MV-4-11 (cell line): ENCODE measurements at regions not wholly inside any gene's neighbourhood (a gene's known extent, or its start where the extent isn't known, plus 50 kb on each side); places are given as distances from the start of the nearest gene placed in this dataset.
A peak's percentile ranks its signal among the peaks of the same experiment; 100 is the strongest.
"Not testable (repeated sequence)": the region's sequence is repeated elsewhere in the genome, so short reads cannot be mapped to it uniquely, and the experiment has no call there.

Experiments
- DNase-seq: peaks from one replicate; lab custom pipeline; 2025; lab: John Stamatoyannopoulos, UW

DNA sequence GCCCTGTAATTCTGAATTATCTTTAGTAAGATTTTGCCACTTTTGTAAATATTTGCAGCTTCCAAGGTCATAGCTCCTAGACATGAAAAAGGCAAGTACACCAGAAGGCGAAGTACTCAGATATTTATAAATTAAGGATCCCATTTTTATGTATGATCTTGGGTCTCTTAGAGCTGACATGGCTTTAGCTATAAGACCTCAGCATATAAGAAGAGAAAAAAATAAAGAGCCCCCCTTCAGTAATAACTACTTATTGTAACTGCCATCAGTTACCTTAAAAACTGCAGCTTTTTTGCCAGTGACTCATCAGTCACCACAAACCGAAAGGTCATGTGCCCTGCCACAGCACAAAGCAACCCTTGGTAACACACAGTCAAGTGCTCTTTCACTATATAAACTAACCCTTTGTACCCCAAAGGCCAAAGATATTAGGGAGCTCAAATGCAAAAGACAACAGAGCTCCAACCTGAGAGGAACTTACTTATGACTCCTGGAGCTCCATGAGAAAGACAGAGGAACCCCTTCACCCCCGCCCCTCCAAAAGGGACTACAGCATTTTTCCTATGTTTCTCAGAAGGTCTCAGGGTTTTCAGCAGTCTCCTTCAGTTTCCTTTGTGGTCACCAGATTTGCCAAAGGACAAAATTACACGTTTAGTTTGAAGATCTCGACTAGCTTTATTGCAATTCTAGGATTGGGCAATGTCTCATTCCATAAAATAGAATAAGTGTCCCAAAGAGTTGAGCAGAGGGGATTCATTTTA, 219.8 kb upstream of the DUSP10 start:
- DNase-seq: peak; percentile 83

DNA sequence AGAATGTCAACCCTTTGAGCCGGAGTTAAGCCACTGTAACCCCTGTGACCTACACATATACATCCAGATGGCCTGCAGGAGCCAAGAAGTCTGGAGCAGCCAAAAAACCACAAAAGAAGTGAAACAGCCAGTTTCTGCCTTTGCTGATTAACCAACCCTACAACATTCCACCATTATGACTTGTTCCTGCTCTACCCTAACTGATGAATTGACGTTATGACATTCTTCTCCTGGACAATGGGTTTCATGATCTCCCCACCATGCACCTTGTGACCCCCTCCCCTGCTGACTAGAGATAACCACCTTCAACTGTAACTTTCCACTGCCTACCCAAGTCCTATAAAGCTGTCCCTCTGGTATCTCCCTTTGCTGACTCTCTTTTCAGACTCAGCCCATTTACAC, 216.3 kb upstream of the DUSP10 start:
- peak; percentile 94 for DNase-seq

DNA sequence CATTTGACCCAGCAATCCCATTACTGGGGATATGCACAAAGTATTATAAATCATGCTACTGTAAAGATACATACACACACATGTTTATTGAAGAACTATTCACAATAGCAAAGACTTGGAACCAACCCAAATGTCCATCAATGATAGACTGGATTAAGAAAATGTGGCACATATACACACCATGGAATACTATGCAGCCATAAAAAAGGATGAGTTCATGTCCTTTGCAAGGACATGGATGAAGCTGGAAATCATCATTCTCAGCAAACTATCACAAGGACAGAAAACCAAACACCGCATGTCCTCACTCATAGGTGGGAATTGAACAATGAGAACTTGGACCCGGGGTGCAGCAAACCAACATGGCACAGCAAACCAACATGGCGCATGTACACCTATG, 215.5 kb upstream of the DUSP10 start:
- not testable (repeated sequence) for DNase-seq

DNA sequence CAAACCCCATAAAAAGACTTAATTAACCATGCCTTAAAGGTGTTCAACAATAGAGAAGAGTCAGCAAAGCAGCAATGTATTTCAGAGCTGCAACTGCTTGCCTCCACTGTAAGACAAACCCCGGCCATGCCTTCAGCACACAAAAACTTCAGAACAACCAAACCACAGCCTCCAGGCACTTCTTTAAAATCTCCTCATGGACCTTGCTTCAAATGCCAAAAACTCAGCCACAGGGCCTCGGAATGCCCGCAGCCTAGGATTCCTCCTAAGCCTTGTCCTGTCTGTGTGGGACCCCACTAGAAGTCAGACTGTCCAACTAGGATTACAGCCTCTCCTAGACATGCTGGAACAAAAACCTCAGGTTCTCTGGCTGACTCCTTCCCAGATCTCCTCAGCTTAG, 208.1 kb upstream of the DUSP10 start:
- no peak for DNase-seq

DNA sequence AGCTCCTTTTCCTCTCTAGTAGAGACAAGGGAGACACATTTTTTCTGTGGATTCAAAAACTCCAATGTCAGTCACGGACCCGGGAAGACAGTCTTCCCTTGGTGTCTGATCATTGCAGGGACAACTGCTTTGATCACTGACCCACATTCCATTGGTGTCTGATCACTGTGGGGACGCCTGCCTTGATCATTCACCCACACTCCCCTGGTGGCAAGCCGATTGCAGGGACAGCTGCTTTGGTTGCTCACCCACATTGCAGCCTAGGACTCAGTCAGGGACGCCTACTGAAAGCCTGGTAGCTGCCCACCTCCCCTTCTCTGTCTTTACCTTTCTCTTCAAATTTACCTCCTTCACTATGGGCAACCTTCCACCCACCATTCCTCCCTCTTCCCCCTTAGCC, 206.6 kb upstream of the DUSP10 start:
- DNase-seq: no peak

DNA sequence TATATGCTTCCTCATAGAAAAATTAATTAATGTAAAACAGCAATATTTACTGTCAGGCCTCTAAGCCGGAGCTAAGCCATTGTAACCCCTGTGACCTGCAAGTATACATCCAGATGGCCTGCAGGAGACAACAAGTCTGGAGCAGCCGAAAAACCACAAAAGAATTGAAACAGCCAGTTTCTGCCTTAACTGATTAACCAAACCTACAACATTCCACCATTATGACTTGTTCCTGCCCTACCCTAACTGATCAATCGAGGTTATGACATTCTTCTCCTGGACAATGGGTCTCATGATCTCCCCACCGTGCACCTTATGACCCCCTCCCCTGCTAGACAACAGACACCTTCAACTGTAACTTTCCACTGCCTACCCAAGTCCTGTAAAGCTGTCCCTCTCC, 205.8 kb upstream of the DUSP10 start:
- peak; percentile 43 for DNase-seq

DNA sequence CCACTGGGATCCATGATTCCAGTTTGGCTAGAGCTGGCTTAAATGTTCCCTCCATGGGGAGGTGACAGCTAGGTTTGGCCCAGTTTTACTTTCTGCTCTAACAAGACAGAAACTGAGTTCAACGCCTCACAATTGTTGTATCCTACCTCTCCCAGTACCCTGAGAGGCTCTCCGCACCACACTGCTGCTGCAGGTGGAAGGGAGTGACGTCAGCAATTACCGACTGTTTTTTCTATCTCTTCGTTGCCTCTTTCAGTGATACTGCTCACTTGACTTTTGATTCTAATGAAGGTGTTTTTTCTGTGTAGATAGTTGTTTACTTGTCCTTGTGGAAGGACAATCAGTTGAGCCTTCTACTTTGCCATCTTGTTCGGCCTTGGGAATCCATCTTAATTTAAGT, 204.9 kb upstream of the DUSP10 start:
- no peak for DNase-seq

DNA sequence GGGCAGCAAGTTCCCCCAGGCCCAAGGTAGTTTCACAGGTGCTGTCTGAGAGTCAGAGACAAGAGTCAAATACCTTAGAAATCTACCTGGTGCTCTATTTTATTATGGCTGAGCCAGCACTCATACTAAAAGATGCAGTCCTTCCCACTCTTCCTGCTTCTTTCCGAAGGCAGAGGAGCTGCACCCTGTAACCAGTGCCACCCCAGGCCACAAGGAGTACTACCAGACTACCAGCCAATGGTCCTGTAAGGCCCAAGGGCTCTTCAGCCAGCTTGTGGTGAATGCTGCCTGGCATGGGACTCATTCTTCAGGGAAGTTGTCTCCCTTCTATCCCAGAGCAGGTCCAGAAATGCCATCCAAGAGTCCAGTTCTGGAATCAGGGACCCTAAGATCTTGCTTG, 203.8 kb upstream of the DUSP10 start:
- DNase-seq: no peak

DNA sequence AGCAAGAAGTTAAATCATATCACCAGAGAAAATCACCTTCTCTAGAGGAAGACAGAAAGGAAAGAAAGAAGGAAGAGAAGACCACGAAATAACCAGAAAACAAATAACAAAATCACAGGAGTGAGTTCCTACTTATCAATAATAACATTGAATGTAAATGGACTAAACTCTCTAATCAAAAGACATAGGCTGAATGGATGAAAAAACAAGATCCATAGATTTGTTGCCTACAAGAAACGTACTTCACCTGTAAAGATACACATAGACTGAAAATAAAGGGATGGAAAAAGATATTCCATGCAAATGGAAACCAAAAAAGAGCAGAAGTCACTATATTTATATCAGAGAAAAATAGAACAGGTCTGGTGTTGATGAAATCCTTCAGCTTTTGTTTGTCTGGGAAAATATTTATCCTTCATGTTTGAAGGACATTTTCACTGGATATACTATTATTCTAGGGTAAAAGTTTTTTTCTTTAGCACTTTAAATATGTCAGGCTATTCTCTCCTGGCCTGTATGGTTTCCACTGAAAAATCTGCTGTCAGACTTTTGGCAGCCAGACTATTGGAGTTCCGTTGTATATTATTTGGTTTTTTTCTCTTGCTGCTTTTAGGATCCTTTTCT, 202.5 kb upstream of the DUSP10 start:
- DNase-seq: no peak

DNA sequence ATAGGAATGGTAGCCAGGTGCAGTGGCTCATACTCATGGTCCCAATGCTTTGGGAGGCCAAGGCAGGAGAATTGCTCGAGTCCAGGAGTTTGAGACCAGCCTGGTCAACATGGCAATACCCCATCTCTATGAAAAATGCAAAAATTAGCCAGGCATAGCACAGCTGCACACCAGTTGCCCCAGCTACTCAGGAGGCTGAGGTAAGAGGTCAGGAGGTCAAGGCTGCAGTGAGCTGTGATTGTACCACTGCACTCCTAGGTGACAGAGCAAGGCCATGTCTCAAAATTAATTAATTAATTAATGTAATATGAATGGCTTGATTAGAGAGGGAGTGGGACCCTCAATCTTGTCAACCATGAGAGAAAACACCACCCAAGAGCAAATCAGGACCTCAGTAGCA, 198.7 kb upstream of the DUSP10 start:
- DNase-seq: no peak

DNA sequence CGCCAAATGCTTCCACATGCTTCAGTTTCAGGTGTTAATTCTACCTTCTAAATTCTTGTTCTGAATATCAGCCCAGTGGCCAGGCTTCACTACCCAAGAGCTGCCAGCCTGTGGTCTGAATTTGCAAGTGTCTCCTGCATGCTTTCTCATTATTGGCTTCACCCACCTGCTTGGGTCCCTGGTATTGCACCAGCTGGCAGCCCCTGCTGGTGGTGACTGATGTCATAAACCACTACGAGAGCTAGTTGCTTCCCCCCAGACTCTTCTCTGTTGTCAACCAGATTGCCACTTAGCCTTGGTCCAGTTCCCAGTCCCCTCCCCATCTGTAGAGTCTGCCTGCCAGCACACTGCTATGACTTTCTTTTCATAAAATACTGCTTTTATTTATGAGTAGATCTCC, 197.7 kb upstream of the DUSP10 start:
- peak; percentile 30 for DNase-seq

DNA sequence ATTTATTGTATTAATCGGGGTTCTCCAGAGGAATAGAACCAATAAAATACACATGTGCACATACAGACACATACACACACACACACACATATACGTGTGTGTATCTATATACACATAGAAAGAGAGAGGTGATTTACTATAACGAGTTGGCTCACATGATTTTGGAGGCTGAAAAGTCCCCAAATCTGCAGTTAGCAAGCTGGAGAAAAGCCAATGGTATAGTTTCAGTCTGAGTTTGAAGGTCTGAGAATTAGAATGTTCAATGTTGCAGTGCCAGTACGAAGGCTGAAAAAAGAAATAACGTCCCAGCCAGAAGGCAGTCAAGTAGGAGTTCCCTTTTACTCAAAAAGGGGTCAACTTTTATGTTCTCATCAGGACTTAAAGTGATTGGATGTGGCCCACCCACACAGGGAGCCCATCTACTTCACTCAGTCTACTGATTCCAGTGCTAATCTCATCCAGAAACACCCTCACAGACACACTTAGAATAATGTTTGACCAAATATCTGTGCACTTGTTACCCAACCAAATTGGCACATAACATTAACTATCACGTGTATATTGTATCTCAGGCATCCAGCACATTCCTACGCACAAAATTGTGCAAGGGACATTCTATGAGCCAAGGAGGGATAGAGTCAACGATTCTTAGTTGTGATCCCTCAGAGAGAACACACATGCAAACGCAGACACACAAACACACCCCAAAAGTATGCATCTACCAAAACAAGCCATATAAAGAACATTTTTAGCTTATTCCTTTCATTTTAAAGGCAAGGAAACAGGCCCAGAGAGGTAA, 195.5 kb upstream of the DUSP10 start:
- DNase-seq: no peak

DNA sequence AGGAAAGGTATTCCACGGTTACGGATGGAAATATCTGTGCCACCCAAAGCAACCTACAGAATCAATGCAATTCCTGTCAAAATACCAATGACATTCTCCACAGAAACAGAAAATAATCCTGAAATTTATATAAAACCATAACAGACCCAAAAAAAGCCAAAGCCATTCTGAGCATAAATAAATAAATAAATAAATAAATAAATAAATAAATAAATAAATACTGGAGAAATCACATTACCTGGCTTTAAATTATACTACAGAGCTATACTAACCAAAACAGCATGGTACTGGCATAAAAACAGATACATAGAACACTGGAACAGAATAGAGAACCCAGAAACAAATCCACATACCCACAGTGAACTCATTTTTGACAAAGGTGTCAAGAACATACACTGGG, 191.9 kb upstream of the DUSP10 start:
- DNase-seq: no peak

DNA sequence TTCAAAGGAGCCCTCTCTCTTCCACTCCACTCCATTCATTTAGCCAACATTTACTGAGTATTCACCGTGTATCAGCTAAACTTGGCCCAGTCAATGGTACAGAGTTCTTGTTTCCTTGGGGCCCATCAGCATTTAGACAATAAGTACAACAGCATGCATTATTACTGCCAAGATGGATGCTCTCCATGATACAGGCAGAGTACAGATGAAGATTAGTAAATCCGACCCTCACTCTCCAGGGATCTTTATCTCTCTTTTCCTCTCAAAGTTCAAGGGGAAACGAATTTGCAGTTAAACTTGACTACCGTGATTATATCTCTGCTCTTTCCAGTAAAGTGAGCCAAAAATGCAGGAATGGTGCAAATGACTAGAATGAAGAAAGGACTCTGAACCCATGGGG, 184.6 kb upstream of the DUSP10 start:
- DNase-seq: no peak

DNA sequence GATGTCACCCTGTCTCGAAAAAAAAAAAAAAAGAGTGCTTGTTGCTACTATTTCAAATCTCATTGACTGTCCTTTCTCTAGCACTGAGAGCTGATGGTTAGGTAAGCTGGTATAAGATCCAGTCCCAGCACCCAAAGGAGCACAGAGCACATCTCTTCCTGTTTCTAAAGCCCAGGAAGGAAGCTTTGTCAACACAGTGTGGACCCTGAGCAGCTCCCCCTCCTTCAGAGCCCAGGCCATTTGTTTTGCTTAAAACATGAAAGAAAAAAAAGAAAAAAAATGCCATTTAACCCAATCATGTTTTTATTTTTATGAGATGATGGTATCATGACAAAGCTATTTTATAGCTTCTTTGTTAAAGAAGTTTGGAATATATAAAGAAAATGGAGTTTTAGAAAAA, 184.1 kb upstream of the DUSP10 start:
- DNase-seq: no peak

DNA sequence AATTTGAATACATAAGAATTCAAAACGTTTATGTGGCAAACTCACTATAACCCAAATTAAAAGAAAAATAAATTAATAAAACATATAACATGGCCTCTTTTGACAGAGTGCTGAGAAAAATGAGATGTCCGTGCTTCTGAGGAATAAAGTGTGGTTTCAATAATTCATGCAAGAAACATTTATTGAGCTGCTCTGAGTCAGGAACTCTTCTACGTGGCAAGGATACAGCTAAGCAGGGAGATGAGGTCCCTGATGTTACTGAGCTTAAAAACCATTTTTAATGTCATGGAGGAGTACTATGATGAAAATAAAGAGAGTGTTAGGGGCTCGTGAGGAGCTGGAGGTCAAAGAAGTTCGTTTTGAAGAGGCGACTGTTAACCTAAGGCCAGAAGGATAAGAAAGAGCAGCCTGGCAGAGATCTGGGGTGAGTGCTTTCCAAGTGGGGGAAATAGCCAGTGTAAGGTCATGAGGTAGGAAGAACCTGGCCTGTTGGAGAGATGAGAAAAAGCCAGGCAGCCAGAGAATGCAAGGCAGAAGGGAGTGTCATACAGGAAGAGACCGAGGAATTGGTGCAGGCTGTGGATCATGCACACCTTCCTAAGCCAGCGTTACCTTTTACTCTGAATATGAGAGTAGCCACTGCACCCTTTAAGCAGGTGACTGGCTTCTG, 182.2 kb upstream of the DUSP10 start:
- no peak for DNase-seq

DNA sequence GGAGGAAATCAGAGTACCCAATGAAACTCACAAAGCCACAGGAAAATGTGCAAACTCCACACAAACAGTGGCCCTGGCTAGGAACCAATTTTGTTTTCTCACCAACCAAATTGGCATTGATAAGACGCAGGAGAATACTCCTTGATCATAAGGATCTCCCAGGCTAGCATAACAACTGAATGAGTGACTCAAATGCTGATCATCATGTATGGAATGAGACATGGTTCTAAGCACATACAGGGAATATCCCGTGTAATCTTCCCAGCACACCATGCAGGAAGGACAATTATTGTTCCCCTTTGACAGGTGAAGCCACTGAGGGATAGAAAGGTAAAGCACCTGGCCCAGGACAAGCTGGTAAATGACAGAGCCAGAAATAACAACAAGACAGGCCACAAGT, 180.0 kb upstream of the DUSP10 start:
- DNase-seq: no peak

DNA sequence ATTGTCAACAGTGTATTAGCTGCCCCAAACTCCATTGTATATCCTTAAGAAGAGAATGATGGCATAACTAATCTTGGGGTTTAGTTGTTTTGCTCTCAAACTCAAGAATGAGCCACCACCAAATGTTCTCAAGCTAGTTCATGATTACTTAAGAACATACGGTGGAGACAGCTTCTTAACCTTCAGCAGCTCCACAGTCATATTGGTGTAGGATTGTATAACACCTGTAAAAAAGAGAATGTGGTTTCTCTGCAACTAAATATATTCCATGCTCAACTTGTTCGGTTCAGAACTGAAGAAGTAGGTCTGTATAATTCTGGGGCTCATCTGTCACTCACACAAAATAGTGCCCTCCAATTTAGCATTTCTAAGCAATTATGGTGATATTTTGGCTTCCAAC, 177.9 kb upstream of the DUSP10 start:
- DNase-seq: no peak

DNA sequence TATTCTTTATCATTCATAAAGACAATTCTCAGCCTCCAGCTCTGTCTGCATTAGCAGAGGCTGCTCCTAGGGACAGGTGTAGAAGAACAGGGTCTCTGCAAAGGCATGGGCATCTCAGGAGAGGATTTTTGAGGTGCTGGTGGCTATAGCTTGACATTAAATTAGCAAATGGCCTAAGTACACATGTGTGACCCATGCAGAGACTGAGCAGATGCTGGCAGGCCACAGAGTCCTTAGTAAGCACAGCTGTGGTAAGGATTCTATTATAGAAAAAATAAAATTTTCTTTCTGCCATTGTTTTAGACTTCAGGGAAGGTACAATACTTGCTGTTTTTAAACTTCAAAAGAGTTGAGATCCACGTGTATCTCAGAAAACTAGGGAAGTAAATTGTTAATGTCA, 177.5 kb upstream of the DUSP10 start:
- no peak for DNase-seq

DNA sequence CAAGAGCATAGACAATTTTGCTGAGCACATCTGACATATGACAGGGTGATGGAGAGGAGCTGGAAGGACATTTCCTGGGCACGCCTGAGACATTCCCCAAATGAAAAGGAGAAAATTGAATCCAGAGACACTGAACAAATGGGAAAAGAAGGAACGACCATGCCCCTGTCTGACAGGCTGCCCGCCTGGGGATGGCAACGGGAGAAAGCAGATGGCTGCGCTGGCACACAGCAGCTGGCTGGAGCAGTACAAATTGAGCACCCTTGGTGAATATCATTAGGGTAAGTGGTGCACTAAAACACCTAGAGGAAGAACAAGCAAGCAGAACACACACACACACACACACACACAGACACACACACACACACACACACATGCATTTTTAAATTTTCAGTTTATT, 174.3 kb upstream of the DUSP10 start:
- DNase-seq: no peak

DNA sequence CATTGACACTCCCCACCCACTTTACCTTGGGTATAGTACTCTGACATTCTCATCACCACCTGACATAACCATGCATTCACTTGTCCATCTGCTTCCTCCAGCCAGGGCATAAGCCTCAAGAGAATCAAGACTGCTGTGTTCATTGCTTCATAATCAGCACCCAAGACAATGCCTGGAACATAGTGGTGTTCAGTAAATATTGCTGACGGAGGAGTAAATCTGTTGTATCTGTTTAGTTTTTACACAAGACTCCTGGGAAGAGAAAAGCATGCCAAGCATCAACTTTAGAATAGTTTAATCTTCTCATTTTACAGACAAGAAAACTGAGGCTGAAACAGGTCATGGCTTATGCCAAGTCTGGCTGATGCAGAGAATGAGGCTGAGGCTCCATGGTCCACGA, 173.9 kb upstream of the DUSP10 start:
- no peak for DNase-seq

DNA sequence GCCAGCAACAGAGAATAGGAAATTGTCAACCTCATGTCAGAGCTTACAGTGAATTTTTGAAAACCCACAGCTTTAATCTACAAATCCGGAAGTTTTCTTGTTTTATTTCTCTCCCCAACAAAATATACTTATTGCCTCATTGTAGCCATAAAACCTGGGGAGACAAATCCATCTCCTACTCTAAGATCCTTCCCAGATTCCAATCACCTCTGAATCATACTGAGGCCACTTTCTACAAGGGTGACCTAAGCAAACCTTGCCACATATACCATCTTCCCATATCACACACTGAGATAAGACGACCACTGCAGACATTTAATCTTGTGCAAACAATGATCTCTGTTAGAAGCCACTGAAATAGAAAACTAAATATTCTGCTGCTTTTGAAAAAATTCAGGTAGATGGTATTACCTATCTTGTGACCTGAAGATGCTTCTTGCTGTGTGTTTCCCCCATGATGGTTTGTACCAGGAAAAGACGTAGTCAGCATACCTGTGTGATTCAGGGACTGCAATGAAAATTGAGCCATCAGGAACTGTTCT, 171.5 kb upstream of the DUSP10 start:
- DNase-seq: no peak
